HepG2 (cell line): ENCODE measurements at regions not wholly inside any gene's neighbourhood (a gene's known extent, or its start where the extent isn't known, plus 50 kb on each side); places are given as distances from the start of the nearest gene placed in this dataset.

Experiments used
- CREB1 ChIP-seq, 2 experiments: fragments of 450-650 bp in 1 of 2; IDR thresholded peaks; 2 replicates each; pipeline ENCODE4 v1.6.1; 2016 to 2017; ENCODE audit warnings: control low read depth in 1 of 2, mild to moderate bottlenecking in 1 of 2, missing compliant biosample characterization in 1 of 2, missing genetic modification characterization in 1 of 2
- CREM ChIP-seq, 2 experiments: sonication (generic) in 1 of 2; formaldehyde crosslinking in 1 of 2; IDR thresholded peaks; 2 replicates each; pipeline versions ENCODE4 v1.4.0 to v1.6.1; 2016 to 2020; ENCODE audit warnings: antibody characterized with exemption in 1 of 2, mild to moderate bottlenecking in 1 of 2, missing genetic modification reagents in 1 of 2
- GATAD1 ChIP-seq: IDR thresholded peaks from 2 replicates; pipeline ENCODE4 v1.6.1; 2016; ENCODE audit warnings: missing genetic modification reagents, missing compliant biosample characterization
- HMG20B ChIP-seq: conservative IDR thresholded peaks from 2 replicates; pipeline ENCODE4 v1.6.1; 2016; ENCODE audit warnings: missing genetic modification reagents, missing compliant biosample characterization
- HMGXB4 ChIP-seq, 2 experiments: sonication (generic) in 1 of 2; formaldehyde crosslinking in 1 of 2; IDR thresholded peaks; 2 replicates each; pipeline versions ENCODE4 v1.4.0 to v1.6.1; 2018 to 2020; ENCODE audit warnings: missing genetic modification reagents in 2 of 2, borderline replicate concordance in 1 of 2, low read depth in 1 of 2, mild to moderate bottlenecking in 1 of 2, missing biosample characterization in 1 of 2
- IRF2 ChIP-seq: IDR thresholded peaks from 2 replicates; pipeline ENCODE4 v1.6.1; 2018; ENCODE audit warnings: missing genetic modification reagents, missing compliant biosample characterization
- NCOA5 ChIP-seq: sonication (generic); formaldehyde crosslinking; IDR thresholded peaks from 2 replicates; pipeline ENCODE4 v1.4.0; 2020; ENCODE audit warnings: missing genetic modification reagents
- PHF20 ChIP-seq: sonication (generic); formaldehyde crosslinking; IDR thresholded peaks from 2 replicates; pipeline ENCODE4 v1.5.0; 2020; ENCODE audit warnings: mild to moderate bottlenecking, missing genetic modification reagents
- SNAI1 ChIP-seq: sonication (generic); formaldehyde crosslinking; IDR thresholded peaks from 2 replicates; pipeline ENCODE4 v1.5.0; 2020; ENCODE audit warnings: mild to moderate bottlenecking, missing genetic modification reagents, borderline replicate concordance
- STAG1 ChIP-seq: sonication (generic); formaldehyde crosslinking; IDR thresholded peaks from 2 replicates; pipeline ENCODE4 v1.4.0; 2020; ENCODE audit warnings: missing genetic modification reagents
- TCF7 ChIP-seq: sonication (generic); IDR thresholded peaks from 2 replicates; pipeline ENCODE4 v1.6.1; 2016; ENCODE audit warnings: antibody characterized with exemption, low read depth
- ZBTB37 ChIP-seq: sonication (generic); formaldehyde crosslinking; IDR thresholded peaks from 2 replicates; pipeline ENCODE4 v1.4.0; 2020; ENCODE audit warnings: mild to moderate bottlenecking, missing genetic modification reagents
- ZMYM4 ChIP-seq: sonication (generic); formaldehyde crosslinking; IDR thresholded peaks from 2 replicates; pipeline ENCODE4 v1.8.1; 2023; ENCODE audit warnings: mild to moderate bottlenecking, missing genetic modification reagents
- ZNF549 ChIP-seq: sonication (generic); formaldehyde crosslinking; IDR thresholded peaks from 2 replicates; pipeline ENCODE4 v1.5.0; 2020; ENCODE audit warnings: missing genetic modification reagents
- ZNF597 ChIP-seq: sonication (generic); formaldehyde crosslinking; IDR thresholded peaks from 2 replicates; pipeline ENCODE4 v1.5.0; 2020; ENCODE audit warnings: missing genetic modification reagents
- ZNF704 ChIP-seq: sonication (generic); formaldehyde crosslinking; IDR thresholded peaks from 2 replicates; pipeline ENCODE4 v1.8.1; 2023; ENCODE audit warnings: mild to moderate bottlenecking, inconsistent platforms, moderate library complexity, missing genetic modification reagents, borderline replicate concordance
- ZNF749 ChIP-seq: sonication (generic); formaldehyde crosslinking; IDR thresholded peaks from 2 replicates; pipeline ENCODE4 v1.8.0; 2022; ENCODE audit warnings: mild to moderate bottlenecking, missing genetic modification reagents, moderate library complexity, borderline replicate concordance
- ZNF782 ChIP-seq: sonication (generic); formaldehyde crosslinking; IDR thresholded peaks from 2 replicates; pipeline ENCODE4 v1.4.0; 2020; ENCODE audit warnings: missing genetic modification reagents, mild to moderate bottlenecking, borderline replicate concordance
- ZXDC ChIP-seq: sonication (generic); formaldehyde crosslinking; IDR thresholded peaks from 2 replicates; pipeline ENCODE4 v1.5.0; 2020; ENCODE audit warnings: mild to moderate bottlenecking, missing genetic modification reagents

GRCh38 chr15:62389885-62390790 is 225.1 kb upstream of the C2CD4B start, which contains the start of gene TLN2 (continued):
- TF ChIP-seq TCF7 (no peak), ZMYM4 (no peak), ZNF782 (peak; percentile 52; the same call in 1 of the 2 replicates), ZNF749 (CRISPR knock-in tag) (0 out of 2 replicates have a peak, but pooled peaks have one; percentile 27), ZNF704 (no peak), PHF20 (CRISPR knock-in tag) (peak; percentile 82), ZBTB37 (CRISPR knock-in tag) (no peak), ZXDC (CRISPR knock-in tag) (no peak), HMG20B (no peak), STAG1 (CRISPR knock-in tag) (no peak), CREM (IDR thresholded peaks at IDR 0.05) (no peak), CREM (CRISPR knock-in tag; IDR thresholded peaks at IDR 0.05) (peak; percentile 10; the same call in 1 of the 2 replicates), ZNF597 (CRISPR knock-in tag) (no peak), NCOA5 (CRISPR knock-in tag) (no peak), SNAI1 (CRISPR knock-in tag) (no peak), ZNF549 (CRISPR knock-in tag) (no peak), IRF2 (CRISPR knock-in tag) (peak; percentile 68; the same call in 1 of the 2 replicates), GATAD1 (CRISPR knock-in tag) (peak; percentile 87), HMGXB4 (CRISPR knock-in tag; IDR thresholded peaks at IDR 0.05; ENCODE audit: borderline replicate concordance in 1 of 2, low read depth in 1 of 2) (peak in 1 of 2 experiments; percentile 61; a peak in 2 of 4 replicates), CREB1 (IDR thresholded peaks at IDR 0.05) (peak; percentile 87; the same call in 1 of the 2 replicates), CREB1 (CRISPR knock-in tag; IDR thresholded peaks at IDR 0.05) (peak; percentile 62)
